Fibroblast of skin of left quadriceps (primary cell): ENCODE measurements at regions not wholly inside any gene's neighbourhood (a gene's known extent, or its start where the extent isn't known, plus 50 kb on each side); places are given as distances from the start of the nearest gene placed in this dataset.

Source experiments
- DNase-seq, 2 experiments: peaks; one replicate each; pipeline ENCODE4 v3.0.0-alpha.2; 2013; ENCODE audit warnings: low read depth in 2 of 2

DNA sequence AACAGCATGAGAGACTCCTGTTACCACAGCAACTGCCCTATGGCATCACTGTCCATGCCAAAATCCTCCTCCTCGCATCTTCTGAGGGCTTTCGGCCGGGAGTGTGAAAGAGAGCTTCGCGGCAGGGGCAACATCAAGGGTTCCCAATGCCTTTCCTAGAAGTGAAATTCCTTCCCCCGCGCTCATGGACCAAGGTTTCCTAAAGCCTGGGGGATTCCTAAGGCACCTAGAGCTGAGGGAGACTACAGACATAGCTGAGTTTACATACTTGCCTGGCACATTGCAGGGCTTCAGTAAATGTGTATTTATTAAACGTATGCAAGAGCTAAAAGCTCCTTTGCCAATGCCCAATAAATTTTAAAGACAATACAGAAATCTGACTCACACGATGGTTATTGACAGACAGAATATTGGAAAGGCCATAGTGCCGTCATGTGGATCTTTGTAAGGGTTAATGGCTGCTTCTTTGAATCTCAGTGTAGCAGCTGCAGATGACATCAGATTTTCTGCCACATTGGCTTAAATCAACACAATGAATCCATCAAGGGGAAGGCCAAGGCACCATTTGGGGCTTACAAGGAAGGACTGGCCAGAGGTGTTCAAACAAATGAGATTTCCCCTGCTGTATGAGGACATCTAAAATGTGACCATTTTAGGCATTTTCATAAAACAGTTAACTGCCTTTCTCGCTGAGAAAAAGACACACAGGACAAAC, 281.2 kb upstream of the JARID2 start:
- no peak for DNase-seq

DNA sequence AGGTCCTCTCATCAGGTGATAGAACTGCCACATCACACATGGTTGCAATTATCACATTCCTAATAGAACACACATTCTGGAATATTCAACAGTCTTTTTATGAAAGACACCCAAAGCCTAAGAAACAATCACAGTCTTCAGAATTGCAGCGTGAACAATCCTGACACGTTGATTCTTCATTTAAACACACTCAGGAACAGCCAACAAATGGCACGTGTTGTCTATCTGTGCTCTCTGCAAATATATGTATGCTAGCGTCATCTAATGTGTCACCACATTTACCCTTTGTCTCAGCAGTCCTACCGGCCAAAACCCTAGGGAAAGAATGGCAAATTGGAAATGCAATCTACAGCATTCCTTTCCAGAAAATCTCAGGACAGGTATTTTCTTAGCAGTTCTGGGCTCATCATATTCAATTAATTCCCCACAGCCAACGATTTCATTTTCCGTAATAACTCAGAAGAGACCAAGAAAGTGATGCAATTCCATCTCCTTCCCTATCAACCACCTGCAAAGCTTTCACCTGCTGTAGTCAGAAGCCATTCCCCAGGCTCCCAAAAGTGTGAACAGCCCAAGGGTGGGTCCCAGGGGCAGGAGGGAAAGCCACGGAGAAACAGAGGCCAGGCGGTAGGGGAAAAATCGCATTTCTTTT, 280.3 kb upstream of the JARID2 start:
- no peak for DNase-seq

DNA sequence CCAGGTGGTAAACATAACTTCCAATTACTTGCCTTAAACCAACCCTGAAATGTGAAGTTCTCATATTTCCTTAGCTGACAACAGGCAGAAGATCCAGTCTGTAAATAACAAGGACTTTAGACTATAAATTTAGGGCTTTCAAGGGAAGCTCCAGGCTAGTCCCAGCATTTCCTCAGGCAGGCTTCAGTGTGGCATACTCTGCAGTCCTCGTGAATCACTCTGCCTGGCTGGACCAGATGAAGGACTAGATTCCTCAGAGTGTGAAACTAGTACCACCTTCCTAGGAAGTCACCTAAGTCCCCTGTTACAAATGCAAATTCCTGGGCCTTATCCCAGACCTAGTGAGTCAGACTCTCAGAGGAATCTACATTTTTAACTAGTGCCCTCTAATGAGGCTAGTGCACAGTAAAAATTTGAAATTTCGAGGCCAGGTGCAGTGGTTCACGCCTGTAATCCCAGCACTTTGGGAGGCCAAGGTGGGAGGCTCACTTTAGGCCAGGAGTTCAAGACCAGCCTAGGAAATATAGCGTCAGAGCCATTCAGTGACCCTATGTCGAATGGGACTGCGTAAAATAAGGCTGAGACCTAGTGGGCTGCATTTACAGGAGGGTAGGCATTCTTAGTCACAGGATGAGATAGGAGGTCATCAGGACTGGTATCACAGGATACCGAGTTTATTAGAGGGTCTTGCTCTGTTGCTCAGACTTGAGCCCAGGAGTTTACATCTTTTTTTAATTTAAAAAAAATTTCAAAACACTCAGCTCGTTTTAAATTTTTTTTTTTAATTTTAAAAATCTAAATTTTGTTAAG, 279.6 kb upstream of the JARID2 start:
- DNase-seq = no peak

DNA sequence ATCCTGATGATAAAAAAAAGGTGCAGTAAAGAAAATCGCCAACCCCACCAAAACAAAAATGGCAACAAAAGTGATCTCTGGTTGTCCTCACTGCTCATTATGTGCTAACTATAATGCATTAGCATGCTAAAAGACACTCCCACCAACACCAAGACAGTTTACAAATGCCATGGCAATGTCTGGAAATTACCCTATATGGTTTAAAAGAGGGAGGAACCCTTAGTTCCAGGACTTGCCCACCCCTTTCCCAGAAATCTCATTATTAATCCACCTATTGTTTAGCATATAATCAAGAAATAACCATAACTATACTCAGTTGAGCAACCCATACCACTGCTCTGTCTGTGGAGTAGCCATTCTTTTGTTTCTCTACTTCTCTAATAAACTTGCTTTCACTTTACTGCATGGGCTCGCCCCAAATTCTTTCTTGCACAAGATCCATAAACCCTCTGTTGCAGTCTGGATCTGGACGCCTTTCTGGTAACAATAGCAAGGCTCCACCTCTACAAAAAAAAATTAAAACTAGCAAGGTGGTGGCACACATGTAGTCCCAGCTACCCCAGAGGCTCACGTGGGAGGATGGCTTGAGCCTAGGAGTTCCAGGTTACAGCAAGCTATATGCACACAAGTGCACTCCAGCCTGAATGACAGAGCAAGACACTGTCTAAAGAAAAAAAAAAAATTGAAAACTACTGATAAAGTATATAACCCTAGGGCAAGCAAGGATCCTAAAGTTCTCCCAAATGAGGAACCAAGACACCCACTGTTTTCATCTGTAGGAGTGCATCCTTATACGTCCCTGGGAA, 278.8 kb upstream of the JARID2 start:
- no peak for DNase-seq

DNA sequence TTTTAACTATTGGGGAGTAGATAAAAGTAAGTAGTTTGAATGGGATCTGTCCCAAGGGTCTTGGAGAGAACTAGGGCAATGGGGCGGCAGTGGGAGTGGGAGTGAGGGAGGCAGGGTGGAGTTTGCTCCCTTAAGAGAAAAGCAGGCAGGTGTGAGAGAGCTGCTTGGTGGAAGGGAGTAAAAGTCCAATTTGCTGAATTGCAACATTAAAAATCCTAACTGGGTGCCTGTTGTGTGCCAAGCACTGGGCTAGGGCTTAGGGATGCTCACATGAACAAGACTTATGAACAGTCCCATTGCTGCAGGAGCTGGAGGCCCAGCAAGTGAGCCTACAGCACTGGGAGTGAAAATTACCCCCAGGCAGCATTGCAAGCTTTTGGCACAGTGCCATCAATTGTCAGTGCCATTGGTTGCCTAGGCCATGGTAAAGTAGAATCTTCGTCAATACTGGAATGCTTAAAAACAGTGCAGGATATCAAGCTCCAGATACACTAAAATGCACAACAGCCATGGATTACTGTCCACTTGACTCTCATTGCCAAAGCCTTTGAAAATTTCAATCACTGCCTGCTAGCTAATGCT, 277.7 kb upstream of the JARID2 start:
- no peak for DNase-seq

DNA sequence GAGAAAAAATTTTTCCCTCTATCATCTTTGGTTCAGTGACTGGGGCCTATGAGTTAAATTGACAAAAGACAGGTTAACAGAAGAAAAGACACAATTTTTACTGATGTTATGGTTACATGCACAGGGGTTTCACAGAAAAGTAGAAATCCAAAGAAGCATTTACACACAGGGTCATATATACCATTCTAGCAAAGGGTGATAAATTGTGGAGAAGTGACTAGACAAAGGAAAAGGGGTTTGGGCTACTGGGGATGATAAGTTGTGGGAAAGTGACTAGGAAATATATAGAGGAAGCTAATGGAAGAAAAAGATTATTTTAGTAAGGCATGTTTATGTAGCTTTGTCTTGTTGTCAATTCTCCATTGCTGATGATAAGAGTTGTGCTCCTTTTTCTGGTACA, 276.7 kb upstream of the JARID2 start:
- no peak for DNase-seq

DNA sequence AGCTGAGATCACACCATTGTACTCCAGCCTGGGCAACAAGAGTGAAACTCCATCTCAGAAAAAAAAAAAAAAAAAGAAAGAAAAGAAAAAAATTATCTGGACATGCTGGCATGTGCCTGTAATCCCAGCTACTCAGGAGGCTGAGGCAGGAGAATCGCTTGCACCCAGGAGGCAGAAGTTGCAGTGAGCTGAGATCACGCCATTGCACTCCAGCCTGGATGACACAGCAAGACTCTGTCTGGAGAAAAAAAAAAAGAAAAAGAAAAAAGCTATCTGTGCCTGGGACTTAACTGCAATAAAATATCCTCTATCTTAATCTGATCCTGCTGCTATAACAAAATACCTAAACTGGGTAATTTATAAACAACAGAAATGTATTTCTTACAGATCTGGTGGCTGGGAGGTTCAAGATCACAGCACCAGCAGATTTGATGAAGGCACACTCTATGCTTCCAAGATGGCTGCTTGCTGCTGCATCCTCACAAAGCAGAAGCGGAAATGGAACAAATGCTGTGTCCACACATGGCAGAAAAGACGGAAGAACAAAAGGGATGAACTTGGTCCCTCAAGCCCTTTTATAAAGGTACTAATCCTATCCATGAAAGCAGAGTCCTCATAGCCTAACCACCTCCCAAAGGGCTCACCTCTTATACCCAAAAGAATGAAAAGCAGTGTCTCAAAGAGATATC, 273.3 kb upstream of the JARID2 start:
- no peak for DNase-seq

DNA sequence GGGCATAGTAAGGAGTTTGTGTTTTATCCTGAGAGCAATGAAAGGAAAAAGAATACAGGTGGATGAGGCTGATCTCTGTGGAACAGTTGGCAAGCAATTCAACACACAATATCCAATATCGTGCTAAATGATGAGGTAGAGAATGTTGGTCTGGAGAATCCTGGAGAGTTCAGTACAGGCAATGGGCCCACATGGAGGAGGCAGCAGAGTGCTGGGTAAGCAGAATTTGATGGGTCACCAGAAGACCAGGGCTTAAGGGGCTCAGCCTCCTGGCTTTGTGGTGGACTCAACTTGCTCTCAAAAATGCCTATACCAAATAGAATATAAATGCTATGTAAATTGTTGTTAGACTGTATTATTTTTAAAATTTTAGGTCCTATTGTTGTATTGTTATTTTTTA, 271.5 kb upstream of the JARID2 start:
- DNase-seq = no peak

DNA sequence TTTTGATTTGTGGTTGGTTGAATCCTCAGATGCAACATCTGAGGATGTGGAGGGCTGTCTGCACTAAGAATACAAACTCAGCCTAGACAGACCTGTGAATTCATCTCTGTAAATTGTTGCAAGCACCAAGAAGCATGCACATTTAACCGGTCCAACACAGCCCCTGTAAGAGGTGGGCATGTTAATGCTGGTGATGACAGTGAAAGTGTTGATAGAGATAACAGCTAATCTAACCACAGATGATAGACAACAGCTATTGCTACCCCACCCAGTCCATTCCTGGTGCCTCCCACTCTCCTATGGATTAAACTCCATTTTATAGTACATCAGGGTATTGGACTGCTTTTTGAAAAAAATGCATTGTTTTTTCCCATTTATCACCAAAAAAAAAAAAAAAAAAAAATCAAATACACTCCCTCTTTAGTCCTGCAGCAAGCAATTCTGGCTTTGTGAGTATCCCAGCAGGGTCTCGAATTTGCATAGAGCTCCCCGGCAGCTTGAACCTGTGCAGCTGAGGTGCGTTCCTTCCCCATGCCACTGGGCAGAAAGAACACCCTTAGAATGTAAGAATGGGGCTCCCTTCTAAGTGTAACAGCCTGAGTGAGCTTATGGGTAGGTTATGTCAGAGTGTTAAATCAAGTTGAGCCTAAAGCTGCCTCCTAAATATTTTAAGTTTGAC, 270.9 kb upstream of the JARID2 start:
- no peak for DNase-seq

DNA sequence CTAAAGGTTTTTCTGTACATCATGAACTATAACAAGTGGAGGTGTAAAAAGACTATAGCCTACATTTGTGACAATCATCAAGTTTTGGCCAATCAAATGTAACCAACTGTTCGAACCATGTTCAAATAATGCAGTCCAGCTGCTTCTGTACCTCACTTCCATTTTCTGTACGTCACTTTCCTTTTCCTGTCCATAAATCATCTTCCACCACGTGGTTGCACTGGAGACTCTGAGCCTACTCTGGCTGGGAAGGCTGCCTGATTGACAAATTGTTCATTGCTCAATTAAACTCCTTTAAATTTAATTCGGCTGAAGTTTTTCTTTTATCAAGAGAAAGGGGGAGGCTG, 270.4 kb upstream of the JARID2 start:
- peak; percentile 18 to 32 for DNase-seq

DNA sequence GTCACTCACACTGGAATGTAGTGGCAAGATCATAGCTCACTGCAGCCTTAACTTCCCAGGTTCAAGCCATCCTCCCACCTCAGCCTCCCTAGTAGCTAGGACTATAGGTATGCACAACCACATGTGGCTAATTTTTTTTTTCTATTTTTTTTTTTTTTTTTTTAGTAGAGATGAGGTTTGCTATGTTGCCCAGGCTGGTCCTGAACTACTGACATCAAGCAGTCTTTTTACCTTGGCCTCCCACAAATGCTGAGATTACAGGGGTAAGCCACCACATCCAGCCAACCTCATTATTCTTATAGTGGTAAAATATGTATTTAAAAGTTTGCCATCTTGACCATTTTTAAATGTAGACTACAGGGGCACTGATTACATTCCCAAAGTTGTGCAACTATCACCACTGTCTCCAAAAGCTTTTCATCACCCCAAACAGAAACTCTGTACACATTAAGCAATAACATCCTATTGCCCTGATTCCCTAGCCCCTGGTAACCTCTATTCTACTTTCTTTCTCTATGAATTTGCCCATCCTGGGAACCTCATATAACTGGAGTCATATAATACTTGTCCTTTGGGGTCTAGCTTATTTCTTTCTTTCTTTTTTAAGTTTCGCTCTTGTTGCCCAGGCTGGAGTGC, 268.0 kb upstream of the JARID2 start:
- no peak for DNase-seq

DNA sequence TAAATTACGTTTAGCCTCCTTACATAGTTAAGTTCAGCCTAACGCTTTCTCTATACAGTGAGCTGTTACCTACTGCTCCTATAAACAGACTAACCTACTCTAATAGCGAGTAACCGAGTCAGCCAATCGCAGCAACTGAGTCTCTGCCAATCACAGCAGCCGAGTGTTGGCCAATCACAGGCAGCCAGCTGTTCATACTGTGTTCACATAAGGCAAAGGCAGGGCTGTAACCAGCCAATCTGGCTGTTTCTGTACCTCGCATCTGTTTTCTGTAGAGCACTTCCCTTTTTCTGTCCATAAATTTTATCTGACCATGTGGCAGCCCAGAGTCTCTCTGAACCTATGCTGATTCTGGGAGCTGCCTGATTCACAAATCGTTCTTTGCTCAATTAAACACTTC, 263.9 kb upstream of the JARID2 start:
- DNase-seq = no peak

DNA sequence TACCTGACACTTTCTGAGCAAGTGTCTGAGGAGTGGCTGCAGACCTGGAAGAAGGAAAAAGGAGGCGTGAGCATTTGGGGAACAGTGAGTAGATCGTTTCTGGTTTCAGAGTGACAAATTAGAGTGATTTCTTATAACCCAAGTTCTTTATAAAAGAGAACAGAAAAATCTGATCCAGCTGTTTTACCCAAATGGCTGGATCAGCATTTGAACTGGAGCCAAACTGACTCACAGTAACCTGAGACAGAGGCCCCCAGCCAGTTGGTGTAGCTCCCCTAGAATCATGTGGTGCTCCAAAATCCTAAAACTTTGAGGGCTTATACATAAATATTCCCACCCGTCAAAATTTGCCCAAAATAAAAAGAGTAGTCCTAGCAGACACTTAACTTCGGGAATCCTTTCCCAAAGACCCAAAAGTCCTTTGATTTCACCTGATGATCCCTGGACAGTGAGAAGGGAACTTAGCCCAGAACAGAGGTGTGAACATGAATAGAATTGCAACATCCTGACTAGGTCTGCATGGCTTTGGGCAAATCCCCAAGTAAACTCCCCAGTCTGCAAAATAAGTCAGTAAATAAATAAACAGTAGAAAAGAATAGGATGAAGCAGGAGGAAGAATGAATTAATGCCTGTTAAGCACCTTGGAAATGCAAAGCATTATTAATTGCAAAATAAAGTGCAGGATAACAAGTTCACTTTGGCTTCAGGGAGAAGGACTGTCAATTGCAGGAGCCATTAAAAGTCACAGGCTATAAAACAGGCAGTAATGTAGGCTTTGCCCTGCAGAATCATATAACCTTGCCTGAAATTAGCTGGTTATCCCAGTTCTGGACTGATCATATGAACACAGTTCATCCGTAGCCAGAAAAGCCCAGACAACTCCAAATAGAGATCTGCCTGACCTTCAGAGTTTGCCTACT, 262.0 kb upstream of the JARID2 start:
- DNase-seq = no peak

DNA sequence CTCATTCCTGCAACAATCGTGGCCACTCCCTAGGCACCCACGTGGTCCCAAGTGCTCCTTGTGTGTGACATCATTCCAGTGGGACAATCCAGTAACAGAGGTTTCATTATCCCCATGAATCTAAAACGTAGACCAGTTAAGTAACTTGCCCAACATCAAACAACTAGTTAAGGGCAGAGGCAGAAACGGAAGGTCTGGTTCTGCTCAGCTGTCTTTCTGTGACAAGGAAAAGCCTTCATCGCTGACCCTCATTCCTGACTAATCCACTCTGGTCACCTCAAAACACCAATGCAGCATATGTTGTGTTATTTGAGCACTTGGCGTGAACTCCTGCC, 261.4 kb upstream of the JARID2 start:
- DNase-seq = no peak

DNA sequence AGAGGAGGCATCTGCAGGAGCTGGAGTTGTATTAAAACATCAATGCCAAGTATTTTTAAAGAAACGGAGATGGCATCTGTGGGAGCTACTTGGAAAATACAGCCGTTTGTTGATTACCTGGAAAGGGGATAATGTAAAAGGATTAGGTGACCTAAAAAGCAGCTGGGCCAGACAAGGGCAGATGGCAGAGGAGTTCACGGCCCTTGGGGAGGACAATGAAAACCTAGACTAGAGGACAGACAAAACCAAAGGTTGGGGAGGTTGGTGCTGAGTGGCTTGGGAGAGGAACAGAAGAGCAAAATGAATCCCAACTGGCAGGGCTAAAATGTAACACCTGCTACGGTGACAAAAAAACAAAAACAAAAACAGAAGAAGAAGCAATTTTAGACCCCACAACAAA, 260.5 kb upstream of the JARID2 start:
- no peak for DNase-seq

DNA sequence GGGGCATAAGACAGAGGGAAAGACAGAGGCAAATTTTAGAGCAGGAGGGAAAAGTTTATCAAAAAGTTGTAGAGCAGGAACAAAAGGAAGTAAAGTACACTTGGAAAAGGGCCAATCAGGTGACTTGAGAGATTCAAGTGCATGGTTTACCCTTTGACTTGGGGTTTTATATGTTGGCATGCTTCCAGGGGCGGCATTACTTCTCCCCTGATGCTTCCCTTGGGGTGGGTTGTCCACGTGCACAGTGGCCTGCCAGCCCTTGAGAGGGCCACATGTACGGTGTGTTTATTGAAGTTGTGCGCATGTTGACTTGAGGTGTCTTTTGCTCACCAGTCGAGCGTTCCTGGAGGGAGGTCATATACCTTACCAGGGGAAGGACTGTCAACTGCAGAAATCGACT, 259.5 kb upstream of the JARID2 start:
- DNase-seq = no peak

DNA sequence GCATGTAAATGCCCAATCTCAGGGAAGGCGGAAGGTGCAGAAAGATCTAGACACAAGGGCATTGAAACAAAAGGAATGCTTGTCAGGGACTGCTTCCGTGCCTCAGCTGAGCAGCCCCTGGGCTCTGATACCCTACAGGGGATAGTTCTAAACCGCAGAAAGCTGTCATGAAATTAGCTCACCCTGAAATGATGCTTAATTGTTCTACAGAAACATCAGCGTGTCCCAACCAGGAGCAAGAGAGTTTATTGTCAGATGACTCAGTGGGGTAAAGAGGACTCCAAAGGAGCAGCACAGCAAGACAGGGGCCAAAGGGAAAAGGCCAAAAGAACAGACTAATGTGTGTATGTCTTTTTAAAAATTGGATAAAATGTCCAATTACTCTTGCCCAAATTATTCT, 258.4 kb upstream of the JARID2 start:
- DNase-seq = no peak

DNA sequence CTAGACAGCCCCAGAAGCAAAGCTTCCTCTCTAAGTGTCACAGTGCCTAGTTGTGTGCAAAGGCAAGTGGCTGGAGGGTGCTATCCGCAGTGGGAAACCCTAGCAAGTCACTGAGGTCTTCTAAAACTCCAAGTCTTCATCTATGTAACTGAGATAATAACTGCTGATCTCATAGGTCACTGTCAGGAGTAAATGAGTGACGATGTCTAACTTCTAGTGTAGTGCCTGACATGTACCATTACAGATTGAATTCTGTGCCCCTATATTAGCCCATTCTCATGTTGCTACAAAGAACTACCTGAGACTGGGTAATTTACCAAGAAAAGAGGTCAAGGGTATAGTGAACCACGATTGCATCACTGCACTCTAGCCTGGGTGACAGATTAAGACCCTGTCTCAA, 253.5 kb upstream of the JARID2 start:
- no peak for DNase-seq

DNA sequence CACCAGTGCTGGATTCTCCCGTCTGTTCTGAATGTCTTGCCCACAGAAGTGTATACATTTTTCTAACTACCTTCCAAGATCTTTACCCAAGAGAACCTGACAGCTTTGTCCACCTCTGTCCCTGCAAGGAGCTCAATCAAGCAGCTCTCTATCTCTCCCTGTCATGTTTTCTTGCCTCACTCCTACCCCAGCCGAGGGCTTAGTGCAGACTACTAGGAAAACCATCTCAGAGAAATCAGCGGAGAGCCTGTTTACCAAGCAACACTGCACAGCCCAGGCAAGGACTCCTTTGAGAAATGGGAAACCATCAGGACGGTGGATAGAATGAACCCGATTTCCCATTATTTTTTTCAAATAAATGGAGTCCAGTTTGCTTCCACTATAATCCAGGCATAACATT, 250.7 kb upstream of the JARID2 start:
- no peak for DNase-seq
